ENCODE measurements at regions not wholly inside any gene's neighbourhood (a gene's known extent, or its start where the extent isn't known, plus 50 kb on each side); places are given as distances from the start of the nearest gene placed in this dataset.
"Not testable (repeated sequence)": the region's sequence is repeated elsewhere in the genome, so short reads cannot be mapped to it uniquely, and the experiment has no call there.

GRCh38 chr10:63675171-63675570 lies 154.0 kb downstream of the REEP3 start:
- Mint-ChIP-seq H3K9me3 (no peaks in the 10 kb centered on the region), H3K27me3 (no peaks in the 10 kb centered on the region), H3K27ac (no peak overlapping the region), H3K36me3 (peaks cover 0 to 2% of the 10 kb centered on the region in 2 donors), H3K4me3 (no peak overlapping the region), H3K4me1 (peaks cover 0 to 4% of the 10 kb centered on the region in 2 donors)
- no peak for ATAC-seq (replicated peaks)
- no peak for DNase-seq

DNA sequence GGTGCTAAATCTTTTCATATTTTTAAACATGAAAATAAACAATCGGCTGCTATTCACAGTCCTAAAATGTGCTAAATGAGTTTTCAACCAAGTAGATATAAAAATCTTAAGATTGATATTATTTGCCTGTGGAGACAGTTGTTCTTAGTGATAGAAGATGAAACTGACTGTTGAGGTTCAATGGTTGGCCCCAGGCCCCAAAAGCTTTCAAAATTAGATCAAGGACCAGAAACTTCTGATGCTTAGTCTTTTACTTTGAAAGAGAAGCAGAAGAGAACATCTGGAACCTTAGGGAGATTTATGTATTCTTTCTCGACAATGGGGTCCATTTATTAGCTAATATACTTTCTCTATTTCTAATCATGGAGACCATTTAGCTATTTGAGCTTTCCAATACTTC lies 155.8 kb downstream of the REEP3 start:
- H3K36me3 Mint-ChIP-seq, result peaks cover 0 to 2% of the 10 kb centered on the region in 2 donors
- H3K4me3 Mint-ChIP-seq, result no peak overlapping the region
- no peak for ATAC-seq (replicated peaks)
- H3K9me3 Mint-ChIP-seq, result no peaks in the 10 kb centered on the region
- H3K27ac Mint-ChIP-seq, result no peak overlapping the region
- no peaks in the 10 kb centered on the region for H3K4me1 Mint-ChIP-seq
- no peak for DNase-seq
- no peaks in the 10 kb centered on the region for H3K27me3 Mint-ChIP-seq

GRCh38 chr10:63680545-63680944 lies 159.3 kb downstream of the REEP3 start:
- not testable (repeated sequence) for H3K4me1 Mint-ChIP-seq; DNase-seq; H3K27me3 Mint-ChIP-seq; H3K27ac Mint-ChIP-seq; H3K9me3 Mint-ChIP-seq; H3K36me3 Mint-ChIP-seq; ATAC-seq (replicated peaks); H3K4me3 Mint-ChIP-seq

DNA sequence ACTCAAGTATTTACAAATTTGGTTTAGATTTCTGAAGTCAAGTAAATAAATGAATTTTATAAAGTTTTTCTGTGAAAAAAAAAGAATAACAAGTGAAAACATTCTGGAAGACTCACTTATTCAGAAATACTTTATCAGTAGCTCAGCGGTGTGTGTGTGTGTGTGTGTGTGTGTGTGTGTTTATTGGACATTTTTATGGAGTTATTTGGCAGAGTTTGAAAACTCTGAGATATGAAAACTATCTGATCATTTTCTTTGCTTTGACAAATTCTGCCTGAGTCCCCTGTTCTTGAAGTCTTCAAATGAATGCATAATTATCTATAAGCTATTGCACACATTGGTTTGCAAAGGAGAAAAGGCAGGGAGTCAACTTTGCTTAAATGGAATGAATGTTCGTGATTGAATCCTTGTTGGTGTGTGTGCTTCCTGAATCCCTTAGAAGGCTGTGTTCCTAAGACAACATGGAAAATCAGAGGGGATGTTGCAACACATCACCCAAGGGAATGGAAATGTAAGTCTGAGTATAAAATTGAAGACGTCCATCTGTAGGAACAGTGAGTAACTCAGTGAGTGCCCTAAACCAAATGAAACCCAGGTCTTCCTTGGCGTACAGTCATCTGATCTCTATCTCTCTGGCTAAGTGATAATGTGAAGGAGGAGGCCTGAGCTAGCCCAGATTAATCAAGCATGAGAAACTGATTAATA lies 160.9 kb downstream of the REEP3 start:
- DNase-seq (no peak), ATAC-seq (replicated peaks) (no peak)
- Mint-ChIP-seq H3K27ac (no peak overlapping the region), H3K4me1 (no peaks in the 10 kb centered on the region), H3K36me3 (no peaks in the 10 kb centered on the region), H3K9me3 (no peaks in the 10 kb centered on the region), H3K27me3 (peaks cover 0 to 3% of the 10 kb centered on the region in 2 donors), H3K4me3 (no peak overlapping the region)

DNA sequence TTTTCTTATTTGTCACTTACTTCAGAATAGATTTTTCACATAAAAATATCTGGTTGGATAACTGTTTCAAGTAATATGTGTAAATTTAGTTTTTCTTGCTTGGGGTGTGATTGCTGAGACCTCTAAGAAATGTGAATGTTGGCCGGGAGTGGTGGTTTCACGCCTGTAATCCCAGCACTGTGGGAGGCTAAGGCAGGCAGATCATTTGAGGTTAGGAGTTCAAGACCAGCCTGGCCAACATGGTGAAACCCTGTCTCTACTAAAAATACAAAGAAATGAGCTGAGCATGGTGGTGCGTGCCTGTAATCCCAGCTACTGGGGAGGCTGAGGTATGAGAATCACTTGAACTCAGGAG lies 161.5 kb downstream of the REEP3 start:
- H3K4me3 Mint-ChIP-seq; H3K4me1 Mint-ChIP-seq; H3K36me3 Mint-ChIP-seq; H3K9me3 Mint-ChIP-seq; ATAC-seq (replicated peaks); H3K27ac Mint-ChIP-seq; DNase-seq; H3K27me3 Mint-ChIP-seq: not testable (repeated sequence)

GRCh38 chr10:63683223-63683622 lies 162.0 kb downstream of the REEP3 start:
- H3K27ac Mint-ChIP-seq, result no peak overlapping the region
- peaks cover 0 to 6% of the 10 kb centered on the region in 2 donors for H3K4me1 Mint-ChIP-seq
- no peaks in the 10 kb centered on the region for H3K36me3 Mint-ChIP-seq
- ATAC-seq (replicated peaks) (no peak), DNase-seq (no peak)
- peaks cover 0 to 3% of the 10 kb centered on the region in 2 donors for H3K27me3 Mint-ChIP-seq
- H3K4me3 Mint-ChIP-seq, result no peak overlapping the region
- no peaks in the 10 kb centered on the region for H3K9me3 Mint-ChIP-seq

GRCh38 chr10:63683686-63684085 lies 162.5 kb downstream of the REEP3 start:
- DNase-seq, result no peak
- Mint-ChIP-seq H3K27ac (no peak overlapping the region), H3K27me3 (peaks cover 0 to 3% of the 10 kb centered on the region in 2 donors), H3K4me3 (no peak overlapping the region), H3K36me3 (no peaks in the 10 kb centered on the region), H3K9me3 (no peaks in the 10 kb centered on the region), H3K4me1 (peaks cover 0 to 6% of the 10 kb centered on the region in 2 donors)
- ATAC-seq (replicated peaks), result no peak

DNA sequence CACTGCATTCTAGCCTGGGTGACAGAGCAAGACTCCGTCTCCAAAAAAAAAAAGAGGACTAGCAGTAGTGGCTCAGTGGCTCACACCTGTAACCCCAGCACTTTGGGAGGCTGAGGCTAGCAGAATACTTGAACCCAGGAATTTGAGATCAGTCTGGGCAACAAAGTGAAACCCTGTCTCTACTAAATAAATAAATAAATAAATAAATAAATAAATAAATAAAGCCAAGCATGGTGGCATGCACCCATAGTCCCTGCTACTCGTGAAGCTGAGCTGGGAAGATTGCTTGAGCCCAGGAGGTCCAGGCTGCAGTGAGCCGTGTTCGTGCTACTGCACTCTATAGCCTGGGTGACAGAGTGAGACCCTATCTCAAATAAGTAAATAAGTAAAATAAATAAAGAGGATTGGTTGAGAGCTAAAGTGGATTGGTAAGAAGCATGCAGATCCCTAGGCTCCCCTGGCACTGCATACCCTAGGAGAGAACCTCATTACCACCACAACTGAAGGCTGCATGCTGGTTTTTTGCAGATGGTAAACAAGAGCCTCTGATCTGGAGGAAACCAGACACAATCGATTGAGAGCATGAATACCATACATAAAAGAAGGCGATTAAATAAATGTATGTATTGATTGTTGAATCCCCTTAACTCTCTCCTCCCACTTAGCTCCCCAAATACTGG lies 163.2 kb downstream of the REEP3 start:
- DNase-seq, result no peak
- H3K9me3 Mint-ChIP-seq, result no peaks in the 10 kb centered on the region
- no peaks in the 10 kb centered on the region for H3K36me3 Mint-ChIP-seq
- peaks cover 0 to 6% of the 10 kb centered on the region in 2 donors for H3K4me1 Mint-ChIP-seq
- no peak overlapping the region for H3K27ac Mint-ChIP-seq
- ATAC-seq (replicated peaks), result no peak
- H3K27me3 Mint-ChIP-seq, result peaks cover 0 to 5% of the 10 kb centered on the region in 2 donors
- H3K4me3 Mint-ChIP-seq, result no peak overlapping the region

DNA sequence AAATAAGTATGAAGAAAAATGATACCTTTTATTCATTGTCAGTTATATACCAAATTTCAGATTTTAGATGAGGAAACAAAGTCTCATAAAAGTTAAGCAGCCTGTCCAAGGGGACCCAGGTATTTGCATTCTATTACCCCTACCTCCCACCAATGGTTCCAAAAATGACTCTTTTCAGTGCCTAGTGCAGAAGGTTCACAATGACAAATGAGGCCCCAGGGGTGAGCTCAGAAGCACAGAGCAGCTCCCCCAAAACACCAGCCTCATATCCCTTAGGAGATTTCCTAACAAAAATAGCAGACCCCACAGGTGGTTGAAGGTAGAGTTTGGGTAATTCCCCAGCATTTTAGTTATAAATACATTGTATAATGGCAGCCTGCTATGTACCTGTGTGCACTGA lies 168.6 kb downstream of the REEP3 start:
- peak in 1 of 2 donors; percentile 47 for ATAC-seq (replicated peaks)
- DNase-seq, result no peak
- Mint-ChIP-seq H3K27ac (no peak overlapping the region), H3K27me3 (peaks cover 0 to 4% of the 10 kb centered on the region in 2 donors), H3K36me3 (peaks cover 2 to 3% of the 10 kb centered on the region in 2 donors), H3K4me3 (no peak overlapping the region), H3K4me1 (peaks cover 3 to 6% of the 10 kb centered on the region in 2 donors), H3K9me3 (peaks cover 4 to 5% of the 10 kb centered on the region in 2 donors)

- DNase-seq (no peak), ATAC-seq (replicated peaks) (peak; percentile 51)
- Mint-ChIP-seq H3K36me3 (peaks cover 2 to 3% of the 10 kb centered on the region in 2 donors), H3K4me3 (no peak overlapping the region), H3K4me1 (peaks cover 3 to 6% of the 10 kb centered on the region in 2 donors), H3K27ac (no peak overlapping the region), H3K9me3 (peaks cover 4 to 5% of the 10 kb centered on the region in 2 donors), H3K27me3 (peaks cover 0 to 4% of the 10 kb centered on the region in 2 donors)
Measured at GRCh38 chr10:63692220-63692896, 171.2 kb downstream of the REEP3 start.

DNA sequence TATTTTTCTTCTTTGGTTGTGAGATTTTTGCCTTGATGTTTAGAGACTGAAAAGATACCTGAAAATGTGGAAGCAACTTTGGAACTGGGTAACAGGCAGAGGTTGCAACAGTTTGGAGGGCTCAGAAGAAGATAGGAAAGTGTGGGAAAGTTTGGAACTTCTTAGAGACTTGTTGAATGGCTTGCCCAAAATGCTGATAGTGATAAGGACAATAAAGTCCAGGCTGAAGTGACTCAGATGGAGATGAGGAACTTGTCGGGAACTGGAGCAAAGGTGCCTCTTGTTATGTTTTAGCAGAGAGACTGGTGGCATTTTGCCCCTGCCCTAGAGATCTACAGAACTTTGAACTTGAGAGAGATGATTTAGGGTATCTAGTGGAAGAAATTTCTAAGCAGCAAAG lies 171.8 kb downstream of the REEP3 start:
- not testable (repeated sequence) for H3K9me3 Mint-ChIP-seq, H3K4me3 Mint-ChIP-seq, H3K27me3 Mint-ChIP-seq

DNA sequence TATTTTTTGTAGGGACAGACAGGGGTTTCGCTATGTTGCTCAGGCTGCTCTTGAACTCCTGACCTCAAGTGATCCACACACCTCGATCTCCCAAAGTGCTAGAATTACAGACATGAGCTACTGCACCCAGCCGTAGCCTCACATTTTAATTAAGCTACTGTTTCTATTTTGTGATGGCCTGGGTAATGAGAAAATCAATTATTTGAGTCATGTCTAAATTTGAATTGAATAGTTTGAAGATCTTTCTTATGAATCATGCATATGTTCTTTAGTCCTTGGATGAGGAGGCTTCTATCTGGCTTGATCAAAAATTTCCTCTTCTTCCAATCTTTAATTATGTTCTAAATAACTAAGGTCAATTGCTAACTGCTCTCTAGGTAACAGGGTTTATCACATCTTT lies 175.0 kb downstream of the REEP3 start:
- Mint-ChIP-seq H3K4me3 (no peak overlapping the region), H3K9me3 (peaks cover 2 to 5% of the 10 kb centered on the region in 2 donors), H3K36me3 (peaks cover 2 to 3% of the 10 kb centered on the region in 2 donors), H3K4me1 (peaks cover 21 to 27% of the 10 kb centered on the region in 2 donors), H3K27me3 (no peaks in the 10 kb centered on the region), H3K27ac (no peak overlapping the region)
- ATAC-seq (replicated peaks), result no peak
- no peak for DNase-seq

More for the DNA sequence above, 171.8 kb downstream of the REEP3 start:
- not testable (repeated sequence) for H3K36me3 Mint-ChIP-seq; DNase-seq; H3K27ac Mint-ChIP-seq; ATAC-seq (replicated peaks); H3K4me1 Mint-ChIP-seq

GRCh38 chr10:63697956-63698786 lies 177.0 kb downstream of the REEP3 start:
- Mint-ChIP-seq H3K27ac (no peak overlapping the region), H3K4me3 (no peak overlapping the region), H3K36me3 (peaks cover 2 to 3% of the 10 kb centered on the region in 2 donors), H3K9me3 (peaks cover 2 to 5% of the 10 kb centered on the region in 2 donors), H3K27me3 (no peaks in the 10 kb centered on the region), H3K4me1 (peaks cover 22 to 31% of the 10 kb centered on the region in 2 donors)
- ATAC-seq (replicated peaks) (peak; percentile 76 to 77), DNase-seq (no peak)

DNA sequence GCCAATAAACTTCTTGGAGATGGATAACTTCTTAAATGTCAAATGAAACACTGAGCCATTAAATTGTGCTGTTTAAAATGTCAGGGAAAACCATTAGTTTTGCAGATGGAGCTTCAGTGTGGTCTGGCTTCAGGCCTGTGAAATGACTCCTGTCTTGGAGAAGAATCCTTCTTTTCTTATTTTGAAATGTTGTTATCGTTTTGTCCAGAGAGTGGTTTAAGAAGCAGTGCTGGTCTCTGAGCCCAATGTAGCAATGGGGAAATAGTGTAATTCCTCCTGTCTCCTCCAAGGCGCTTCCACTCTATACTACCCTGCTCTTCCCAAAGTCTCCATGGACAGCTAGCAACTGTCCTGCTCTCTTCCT lies 177.6 kb downstream of the REEP3 start:
- peaks cover under 1% of the 10 kb centered on the region in 2 donors for H3K36me3 Mint-ChIP-seq
- DNase-seq, result no peak
- no peaks in the 10 kb centered on the region for H3K27me3 Mint-ChIP-seq
- H3K27ac Mint-ChIP-seq, result no peak overlapping the region
- peaks cover 2 to 5% of the 10 kb centered on the region in 2 donors for H3K9me3 Mint-ChIP-seq
- H3K4me3 Mint-ChIP-seq, result no peak overlapping the region
- peaks cover 27 to 37% of the 10 kb centered on the region in 2 donors for H3K4me1 Mint-ChIP-seq
- no peak for ATAC-seq (replicated peaks)
